ENCODE measurements at regions not wholly inside any gene's neighbourhood (a gene's known extent, or its start where the extent isn't known, plus 50 kb on each side); places are given as distances from the start of the nearest gene placed in this dataset.

DNA sequence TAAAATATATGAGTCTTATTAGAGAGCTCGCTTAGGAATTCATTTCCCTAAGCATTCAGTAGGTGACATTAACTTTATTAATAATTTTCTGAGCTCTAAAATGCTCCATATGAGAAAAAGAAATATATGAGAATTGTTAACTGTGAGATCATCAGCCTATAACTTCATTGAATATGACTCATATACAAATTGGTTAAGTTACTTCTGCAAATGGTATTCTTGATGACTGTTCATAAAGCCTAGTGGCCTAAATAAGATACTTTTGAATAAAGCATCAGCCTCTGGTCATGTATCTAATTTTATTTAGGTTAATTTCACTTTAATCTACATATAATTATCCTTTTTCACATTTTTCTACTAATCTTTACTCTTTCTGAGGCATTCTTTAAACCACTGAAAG, 710.2 kb upstream of the ACO1 start:
- no peak for DNase-seq (ENCODE audit: low read depth)
- no peak overlapping the region for H3K4me3 ChIP-seq (ENCODE audit: control insufficient read depth, low read depth, low read length)
- TF ChIP-seq, protein P1, sequence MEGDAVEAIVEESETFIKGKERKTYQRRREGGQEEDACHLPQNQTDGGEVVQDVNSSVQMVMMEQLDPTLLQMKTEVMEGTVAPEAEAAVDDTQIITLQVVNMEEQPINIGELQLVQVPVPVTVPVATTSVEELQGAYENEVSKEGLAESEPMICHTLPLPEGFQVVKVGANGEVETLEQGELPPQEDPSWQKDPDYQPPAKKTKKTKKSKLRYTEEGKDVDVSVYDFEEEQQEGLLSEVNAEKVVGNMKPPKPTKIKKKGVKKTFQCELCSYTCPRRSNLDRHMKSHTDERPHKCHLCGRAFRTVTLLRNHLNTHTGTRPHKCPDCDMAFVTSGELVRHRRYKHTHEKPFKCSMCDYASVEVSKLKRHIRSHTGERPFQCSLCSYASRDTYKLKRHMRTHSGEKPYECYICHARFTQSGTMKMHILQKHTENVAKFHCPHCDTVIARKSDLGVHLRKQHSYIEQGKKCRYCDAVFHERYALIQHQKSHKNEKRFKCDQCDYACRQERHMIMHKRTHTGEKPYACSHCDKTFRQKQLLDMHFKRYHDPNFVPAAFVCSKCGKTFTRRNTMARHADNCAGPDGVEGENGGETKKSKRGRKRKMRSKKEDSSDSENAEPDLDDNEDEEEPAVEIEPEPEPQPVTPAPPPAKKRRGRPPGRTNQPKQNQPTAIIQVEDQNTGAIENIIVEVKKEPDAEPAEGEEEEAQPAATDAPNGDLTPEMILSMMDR (conservative IDR thresholded peaks at IDR 0.05; ENCODE audit: control insufficient read depth, insufficient read depth, low read depth, low read length): no peak

DNA sequence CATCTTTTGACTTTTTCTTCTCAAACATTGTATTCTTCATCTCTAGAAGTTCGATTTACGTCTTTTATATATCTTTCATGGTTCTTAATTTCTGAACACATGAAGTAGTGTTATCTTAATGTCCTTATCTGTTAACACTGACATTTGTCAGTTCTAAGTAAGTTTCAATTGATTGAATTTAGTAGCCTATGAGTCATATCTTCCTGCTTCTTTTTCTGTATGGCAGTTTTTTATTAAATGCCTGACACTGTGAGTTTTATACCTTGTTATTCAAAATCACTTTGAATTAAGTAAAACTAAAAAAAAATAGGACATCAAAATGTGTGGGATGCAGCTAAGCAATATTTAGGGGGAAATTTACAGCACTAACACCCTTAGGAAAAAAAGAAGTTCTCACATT, 707.0 kb upstream of the ACO1 start:
- TF ChIP-seq, protein P1 (conservative IDR thresholded peaks at IDR 0.05; ENCODE audit: control insufficient read depth, insufficient read depth, low read depth, low read length): no peak
- no peak overlapping the region for H3K4me3 ChIP-seq (ENCODE audit: control insufficient read depth, low read depth, low read length)
- DNase-seq (ENCODE audit: low read depth): no peak

DNA sequence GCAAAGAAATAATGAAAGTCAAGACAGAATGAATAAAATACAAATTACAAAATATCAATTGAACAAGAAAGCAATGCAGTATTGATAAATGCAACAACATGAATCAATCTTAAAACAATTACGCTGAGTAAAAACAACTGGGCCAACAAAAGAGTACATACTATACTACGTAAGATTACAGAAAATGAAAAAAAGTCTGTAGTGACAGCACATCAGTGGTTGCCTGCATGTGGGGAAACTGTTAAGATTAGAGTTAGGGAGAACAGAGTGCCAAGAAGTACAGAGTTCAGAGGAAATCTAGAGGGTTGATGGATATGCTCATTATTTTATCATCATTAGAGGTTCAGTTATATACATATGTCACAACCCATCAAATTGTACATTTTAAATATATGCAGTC, 706.6 kb upstream of the ACO1 start:
- H3K4me3 ChIP-seq (ENCODE audit: control insufficient read depth, low read depth, low read length): no peak overlapping the region
- TF ChIP-seq, protein P1 (conservative IDR thresholded peaks at IDR 0.05; ENCODE audit: control insufficient read depth, insufficient read depth, low read depth, low read length): no peak
- DNase-seq (ENCODE audit: low read depth): no peak

DNA sequence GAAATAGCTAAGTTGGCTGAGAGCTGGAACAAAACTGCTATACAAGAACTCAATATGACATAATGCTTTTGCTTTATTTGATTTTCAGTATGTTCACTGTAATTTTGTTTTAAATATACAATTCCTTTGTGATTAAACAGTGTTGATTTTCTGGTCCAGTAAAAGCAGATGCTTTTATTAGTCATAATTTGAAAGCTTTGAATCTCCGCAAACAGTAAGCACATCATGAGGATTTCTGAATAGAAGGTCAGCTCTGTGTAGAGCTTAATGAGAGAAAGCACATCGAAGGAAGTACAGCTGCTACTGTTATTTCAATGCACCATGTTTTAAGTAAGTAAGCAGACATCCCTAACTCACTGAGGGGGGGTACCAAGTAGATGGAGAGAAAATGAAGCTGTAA, 701.3 kb upstream of the ACO1 start:
- no peak overlapping the region for H3K4me3 ChIP-seq (ENCODE audit: control insufficient read depth, low read depth, low read length)
- TF ChIP-seq, protein P1 (conservative IDR thresholded peaks at IDR 0.05; ENCODE audit: control insufficient read depth, insufficient read depth, low read depth, low read length): no peak
- DNase-seq (ENCODE audit: low read depth): no peak

DNA sequence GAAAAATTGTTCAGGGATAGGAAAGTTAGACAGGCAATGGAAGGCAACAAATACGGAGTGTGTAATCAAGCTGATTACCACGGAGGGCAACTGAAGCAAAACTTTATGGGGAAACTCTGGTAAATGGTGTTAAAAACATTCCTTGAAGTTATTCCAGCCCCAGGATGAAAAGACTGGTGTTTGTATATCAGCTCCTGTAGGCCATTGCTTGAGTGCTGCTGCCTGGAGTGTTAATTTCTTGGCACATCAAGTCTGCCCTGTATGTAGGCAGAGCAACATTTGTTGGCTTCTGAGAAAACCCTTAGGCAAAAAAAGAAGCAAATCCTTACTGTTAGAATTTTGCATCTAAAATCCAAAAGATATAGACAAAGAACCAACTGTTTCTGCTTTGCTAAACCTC, 686.5 kb upstream of the ACO1 start:
- DNase-seq (ENCODE audit: low read depth): no peak
- TF ChIP-seq, protein P1 (conservative IDR thresholded peaks at IDR 0.05; ENCODE audit: control insufficient read depth, insufficient read depth, low read depth, low read length): no peak
- no peak overlapping the region for H3K4me3 ChIP-seq (ENCODE audit: control insufficient read depth, low read depth, low read length)

DNA sequence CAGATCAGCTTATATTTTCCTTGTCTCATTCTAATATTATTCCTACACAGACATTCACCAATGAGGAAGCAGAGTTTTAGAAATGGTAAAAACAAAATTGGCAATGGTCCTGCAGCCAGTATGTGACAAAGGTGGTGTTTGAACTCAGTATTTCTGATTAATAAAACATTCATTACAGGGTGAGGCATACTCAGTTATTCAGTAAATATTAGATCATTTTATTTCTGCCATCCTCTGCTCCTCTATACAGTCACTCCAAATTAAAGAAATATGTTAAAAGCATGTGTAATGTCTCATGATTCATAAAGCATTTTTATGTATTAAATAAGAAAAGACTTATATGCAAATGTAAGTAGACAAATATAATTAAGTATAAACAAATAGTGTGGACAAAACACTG, 684.6 kb upstream of the ACO1 start:
- H3K4me3 ChIP-seq (ENCODE audit: control insufficient read depth, low read depth, low read length): no peak overlapping the region
- TF ChIP-seq, protein P1 (conservative IDR thresholded peaks at IDR 0.05; ENCODE audit: control insufficient read depth, insufficient read depth, low read depth, low read length): no peak
- no peak for DNase-seq (ENCODE audit: low read depth)
